ENCODE measurements at regions not wholly inside any gene's neighbourhood (a gene's known extent, or its start where the extent isn't known, plus 50 kb on each side); places are given as distances from the start of the nearest gene placed in this dataset.
A peak's percentile ranks its signal among the peaks of the same experiment; 100 is the strongest.

DNA sequence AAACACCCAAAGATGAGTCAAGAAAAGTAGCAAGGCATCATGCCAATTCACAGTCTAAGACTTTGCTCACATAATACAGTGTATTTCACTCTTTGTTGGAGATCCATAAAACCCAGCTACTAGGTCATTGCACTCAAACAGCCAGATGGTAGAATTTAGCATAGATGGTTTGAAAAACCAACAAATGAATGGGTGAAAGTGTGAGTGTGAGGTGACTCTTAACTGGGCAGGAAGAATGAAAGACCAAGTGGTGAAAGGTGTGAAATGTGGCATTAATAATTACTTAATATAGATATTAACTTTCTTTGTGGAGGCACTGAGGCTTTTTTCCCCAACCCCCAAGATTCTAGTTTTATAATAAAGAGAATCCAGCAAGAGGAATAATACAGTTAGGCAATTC, 159.5 kb downstream of the SQOR start:
- DNase-seq (ENCODE audit: low spot score) = no peak
- Histone ChIP-seq H3K4me3 (no peak overlapping the region), H3K27ac (no peak overlapping the region)
- TF ChIP-seq, protein P1, sequence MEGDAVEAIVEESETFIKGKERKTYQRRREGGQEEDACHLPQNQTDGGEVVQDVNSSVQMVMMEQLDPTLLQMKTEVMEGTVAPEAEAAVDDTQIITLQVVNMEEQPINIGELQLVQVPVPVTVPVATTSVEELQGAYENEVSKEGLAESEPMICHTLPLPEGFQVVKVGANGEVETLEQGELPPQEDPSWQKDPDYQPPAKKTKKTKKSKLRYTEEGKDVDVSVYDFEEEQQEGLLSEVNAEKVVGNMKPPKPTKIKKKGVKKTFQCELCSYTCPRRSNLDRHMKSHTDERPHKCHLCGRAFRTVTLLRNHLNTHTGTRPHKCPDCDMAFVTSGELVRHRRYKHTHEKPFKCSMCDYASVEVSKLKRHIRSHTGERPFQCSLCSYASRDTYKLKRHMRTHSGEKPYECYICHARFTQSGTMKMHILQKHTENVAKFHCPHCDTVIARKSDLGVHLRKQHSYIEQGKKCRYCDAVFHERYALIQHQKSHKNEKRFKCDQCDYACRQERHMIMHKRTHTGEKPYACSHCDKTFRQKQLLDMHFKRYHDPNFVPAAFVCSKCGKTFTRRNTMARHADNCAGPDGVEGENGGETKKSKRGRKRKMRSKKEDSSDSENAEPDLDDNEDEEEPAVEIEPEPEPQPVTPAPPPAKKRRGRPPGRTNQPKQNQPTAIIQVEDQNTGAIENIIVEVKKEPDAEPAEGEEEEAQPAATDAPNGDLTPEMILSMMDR (IDR thresholded peaks at IDR 0.05) = no peak

DNA sequence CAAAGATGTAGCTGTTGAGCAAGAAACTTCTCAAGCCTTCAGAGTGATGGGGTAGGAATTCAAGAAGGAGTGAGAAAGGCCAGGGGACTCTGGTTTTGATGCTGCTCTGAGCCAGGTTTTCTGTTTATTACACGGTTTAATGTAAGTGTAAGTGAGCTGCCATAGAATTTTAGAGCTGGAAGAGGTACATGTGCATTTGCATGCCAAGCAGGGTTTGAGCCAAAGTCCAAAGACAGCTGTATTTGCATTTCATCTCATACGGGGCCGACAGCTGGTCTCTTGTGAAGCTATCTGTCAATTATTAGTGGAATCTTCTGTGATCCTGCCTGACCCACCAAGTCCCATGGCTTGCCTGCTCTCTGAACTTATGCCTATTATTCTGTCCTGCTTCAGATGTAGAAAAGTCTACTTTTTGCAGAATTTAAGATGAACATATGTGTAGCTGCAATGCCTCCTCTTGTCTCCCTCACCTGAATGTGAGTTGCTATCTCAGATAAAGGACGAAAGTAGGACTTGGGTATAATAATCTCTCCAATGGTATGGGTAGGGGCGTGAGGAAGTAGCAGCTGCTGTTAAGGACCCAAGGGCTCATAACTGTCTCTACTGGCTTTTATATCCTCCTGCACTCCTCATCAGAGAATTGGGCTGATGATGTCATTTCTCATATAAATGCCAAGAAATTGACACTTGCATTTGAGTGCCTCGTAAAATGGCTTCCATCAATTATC, 160.0 kb downstream of the SQOR start:
- Histone ChIP-seq H3K27ac (no peak overlapping the region), H3K4me3 (no peak overlapping the region)
- TF ChIP-seq, protein P1 (IDR thresholded peaks at IDR 0.05) = no peak
- no peak for DNase-seq (ENCODE audit: low spot score)

DNA sequence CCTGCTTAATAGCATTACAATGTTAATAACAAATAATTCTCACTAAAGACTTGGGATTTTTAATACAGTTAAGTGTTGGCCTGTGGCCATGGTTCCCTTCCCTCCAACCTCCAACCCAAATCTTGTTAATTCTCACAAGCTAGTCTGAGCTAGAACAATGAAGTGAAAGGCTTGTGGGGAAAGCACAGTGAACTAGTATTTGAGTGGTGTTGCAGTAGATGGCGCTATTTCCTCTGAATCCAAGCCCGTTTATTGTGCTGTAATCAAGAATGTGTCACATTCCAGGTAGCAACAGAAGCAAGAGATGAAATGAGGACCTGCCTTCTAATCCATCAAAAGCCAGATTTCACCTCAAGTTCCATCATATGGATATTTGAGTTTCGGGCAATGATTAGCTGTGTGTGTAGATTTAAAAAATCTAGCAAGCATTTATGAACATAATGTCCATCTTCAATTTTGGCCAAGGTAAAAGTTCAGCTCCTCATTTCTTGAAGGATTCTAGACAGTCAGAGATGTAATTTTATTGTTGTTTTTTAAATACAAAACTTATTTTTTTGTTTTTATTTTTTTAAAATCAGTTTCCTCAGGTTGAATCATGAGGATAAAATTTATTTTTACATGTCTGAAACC, 160.7 kb downstream of the SQOR start:
- DNase-seq (ENCODE audit: low spot score) = no peak
- Histone ChIP-seq H3K27ac (no peak overlapping the region), H3K4me3 (no peak overlapping the region)
- TF ChIP-seq, protein P1 (IDR thresholded peaks at IDR 0.05) = peak; percentile 32

DNA sequence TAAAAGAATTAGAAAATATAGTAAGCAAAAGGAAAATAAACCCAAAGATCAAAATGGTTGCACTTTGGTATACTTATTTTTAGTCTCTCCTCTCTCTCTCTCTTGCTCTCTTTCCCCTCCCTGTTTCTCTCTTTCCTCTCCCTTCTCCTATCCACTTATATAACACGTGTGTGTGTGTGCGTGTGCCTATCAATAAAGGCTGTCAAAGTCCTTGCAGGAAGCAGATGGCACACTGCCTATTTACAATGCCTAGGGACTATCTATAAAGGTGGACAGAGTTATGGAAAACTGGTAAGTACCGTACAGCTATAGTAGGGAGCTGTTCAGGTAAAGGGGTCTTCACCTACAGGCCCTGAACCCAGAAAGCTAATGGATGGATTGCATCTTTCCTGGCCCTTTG, 161.6 kb downstream of the SQOR start:
- DNase-seq (ENCODE audit: low spot score) = no peak
- TF ChIP-seq, protein P1 (IDR thresholded peaks at IDR 0.05) = no peak
- Histone ChIP-seq H3K27ac (no peak overlapping the region), H3K4me3 (no peak overlapping the region)

DNA sequence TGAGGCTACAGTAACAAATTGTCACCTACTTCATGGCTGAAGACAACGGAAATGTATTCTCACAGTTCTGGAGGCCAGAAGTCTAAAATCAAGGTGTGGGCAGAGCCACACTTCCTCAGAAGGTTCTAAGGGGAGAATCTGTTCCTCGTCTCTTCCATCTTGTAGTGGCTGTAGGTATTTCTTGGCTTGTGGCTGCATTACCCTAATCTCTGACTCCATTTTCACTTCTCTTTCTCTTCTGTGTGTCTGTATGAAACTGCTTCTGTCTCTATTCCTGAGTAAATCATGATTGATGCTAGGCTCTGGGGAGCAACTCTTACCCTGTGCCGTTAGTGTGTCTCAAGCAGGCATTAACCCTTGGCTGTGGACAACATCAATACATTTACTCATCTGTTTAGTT, 164.7 kb downstream of the SQOR start:
- Histone ChIP-seq H3K27ac (no peak overlapping the region), H3K4me3 (no peak overlapping the region)
- TF ChIP-seq, protein P1 (IDR thresholded peaks at IDR 0.05) = no peak
- DNase-seq (ENCODE audit: low spot score) = no peak

DNA sequence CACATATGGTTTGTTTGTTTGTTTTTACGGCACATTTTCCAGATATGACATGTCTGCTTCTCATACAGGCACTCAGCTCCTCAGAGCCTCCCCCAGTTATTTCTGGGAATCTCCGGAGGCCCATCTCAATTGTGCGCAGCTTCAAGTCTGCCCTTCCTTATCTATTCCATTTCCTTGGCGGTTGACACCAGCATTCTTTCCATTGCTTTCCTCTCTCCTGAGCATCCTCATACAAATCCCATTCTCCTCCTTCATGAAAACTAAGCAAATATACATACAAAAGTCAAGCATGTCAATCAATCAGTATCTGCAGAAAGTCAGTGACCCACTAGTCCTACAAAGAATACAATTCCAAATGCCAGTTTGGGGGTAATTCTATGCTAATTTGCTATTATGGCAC, 166.7 kb downstream of the SQOR start:
- Histone ChIP-seq H3K27ac (no peak overlapping the region), H3K4me3 (no peak overlapping the region)
- DNase-seq (ENCODE audit: low spot score) = no peak
- TF ChIP-seq, protein P1 (IDR thresholded peaks at IDR 0.05) = no peak

DNA sequence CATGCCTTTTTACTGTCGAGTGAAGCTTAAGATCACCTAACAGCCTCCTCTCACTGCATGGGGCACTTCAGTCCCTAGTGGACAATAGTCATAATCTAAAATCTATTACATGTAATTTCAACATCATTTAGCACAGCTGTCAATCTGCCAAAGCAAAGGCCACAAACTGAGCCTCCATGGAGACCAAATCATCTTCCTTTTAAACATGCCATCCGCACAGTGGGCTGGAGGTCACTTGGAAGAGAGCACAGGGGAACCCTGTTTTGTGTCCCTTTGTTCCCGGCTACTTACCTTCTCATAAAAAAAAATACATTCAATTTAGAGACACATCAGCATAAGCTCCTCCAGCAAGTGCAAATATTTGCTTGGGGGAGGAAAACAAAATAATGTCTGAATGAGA, 167.3 kb downstream of the SQOR start:
- H3K27ac ChIP-seq = no peak overlapping the region
- TF ChIP-seq, protein P1 (IDR thresholded peaks at IDR 0.05) = no peak
- no peak overlapping the region for H3K4me3 ChIP-seq
- DNase-seq (ENCODE audit: low spot score) = no peak

Data from coronary artery (tissue), 2 donors.